Nucleus accumbens (tissue), 56 donors: ENCODE measurements at regions not wholly inside any gene's neighbourhood (a gene's known extent, or its start where the extent isn't known, plus 50 kb on each side); places are given as distances from the start of the nearest gene placed in this dataset.

Experiments
- DNase-seq, 56 donors: peaks; one replicate each; lab custom pipeline; 2025; lab: John Stamatoyannopoulos, UW

DNA sequence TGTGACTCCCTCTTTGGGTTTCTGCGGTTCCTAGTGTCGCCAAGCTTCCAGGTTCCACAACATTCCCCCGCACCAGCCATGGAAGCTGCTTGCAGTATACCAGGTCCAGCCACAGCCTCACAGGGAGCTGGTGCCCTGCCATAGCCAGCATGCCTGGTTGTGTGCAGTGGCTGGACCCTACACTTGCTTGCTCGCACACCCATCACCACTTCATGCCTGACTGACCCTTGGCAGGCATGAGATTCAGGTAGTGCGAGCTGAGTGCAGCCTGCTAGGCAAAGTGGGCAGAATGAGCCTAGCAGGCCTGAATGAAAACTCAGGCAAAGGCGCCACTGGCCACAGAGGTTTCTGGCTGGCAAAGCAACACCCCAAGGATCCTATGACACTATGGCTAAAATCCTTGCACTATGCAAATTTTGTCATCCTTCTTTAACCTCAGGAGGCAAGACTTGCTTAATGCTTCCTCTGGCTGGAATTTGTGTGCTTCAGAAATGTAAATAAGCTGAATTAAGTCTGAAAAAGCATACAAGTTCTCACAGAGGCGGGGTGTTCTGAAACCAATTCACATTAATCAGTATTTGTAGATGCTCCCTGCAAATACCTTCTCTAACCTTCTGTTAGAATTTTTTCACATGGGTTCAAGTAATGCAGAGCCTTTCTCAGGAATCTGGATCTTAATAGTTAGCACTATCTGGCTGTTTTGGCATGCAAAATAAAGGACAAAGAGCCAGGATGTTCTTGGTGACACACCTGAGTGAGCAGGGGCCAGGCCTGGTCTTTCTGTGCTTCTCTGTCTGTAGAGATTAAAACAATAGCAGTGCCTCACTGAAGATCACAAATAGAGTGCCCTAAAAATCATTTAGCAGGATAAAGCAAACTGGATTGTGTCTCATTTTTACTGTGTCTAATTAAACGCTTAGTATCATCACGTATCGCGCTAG lies 256.9 kb downstream of the GPATCH2 start:
- DNase-seq, result no peak

GRCh38 chr1:217372049-217372970 lies 258.6 kb downstream of the GPATCH2 start:
- no peak for DNase-seq

DNA sequence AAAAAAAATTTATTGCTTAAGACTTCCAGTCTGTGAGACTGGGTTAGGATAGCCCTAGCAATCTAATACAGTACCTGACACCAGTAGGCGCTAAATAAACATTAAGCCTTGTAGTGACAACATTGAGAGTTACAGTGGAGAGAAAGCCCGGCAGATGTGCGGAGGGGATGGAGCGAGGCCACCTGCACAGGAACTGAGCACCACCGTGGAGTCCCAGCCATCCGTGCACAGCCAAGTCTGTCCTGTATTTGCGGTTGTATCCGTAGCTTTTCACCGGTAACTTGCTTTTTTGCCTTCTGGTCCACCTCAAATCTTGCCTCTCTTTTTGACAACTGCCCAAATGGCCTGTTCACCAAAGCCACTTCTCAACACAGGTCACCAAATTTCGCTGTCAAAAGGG lies 260.1 kb downstream of the GPATCH2 start:
- DNase-seq, result no peak

GRCh38 chr1:217369996-217370551 lies 260.8 kb downstream of the GPATCH2 start:
- no peak for DNase-seq

DNA sequence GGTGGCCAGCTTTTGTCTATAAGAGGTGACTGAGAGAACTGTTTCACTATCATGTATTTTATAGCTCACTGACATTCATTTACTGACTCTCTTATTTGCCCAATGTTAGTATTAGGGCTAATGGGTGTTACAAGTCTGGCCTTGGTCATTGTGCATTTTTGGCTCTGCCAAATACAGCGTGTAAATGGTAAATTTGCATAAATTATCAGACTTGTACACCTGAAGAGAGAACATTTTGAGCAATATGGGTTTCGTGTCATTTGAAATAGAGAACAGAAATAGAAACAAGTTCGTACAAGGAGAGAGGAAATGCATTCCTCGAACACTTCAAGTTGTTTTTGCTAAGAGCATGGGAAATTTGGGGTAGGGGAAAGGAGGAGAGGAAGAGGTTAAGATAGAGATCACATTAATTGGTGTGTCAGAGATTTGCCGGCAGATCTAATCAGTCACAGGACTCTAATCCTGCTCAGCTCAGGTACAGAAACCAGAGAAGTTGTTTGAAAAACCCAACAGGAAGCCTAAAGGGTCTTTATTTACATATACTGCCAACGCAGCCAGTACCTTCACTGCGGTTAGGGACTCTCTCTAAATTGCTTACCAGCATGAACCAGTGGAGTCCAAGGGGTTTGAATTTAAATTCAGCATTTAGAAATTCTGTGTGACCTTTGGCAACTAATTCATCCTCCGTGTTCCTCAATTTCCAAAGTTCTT lies 261.5 kb downstream of the GPATCH2 start:
- DNase-seq, result no peak

GRCh38 chr1:217364220-217364619 lies 266.7 kb downstream of the GPATCH2 start:
- no peak for DNase-seq

GRCh38 chr1:217363319-217363718 lies 267.6 kb downstream of the GPATCH2 start:
- no peak for DNase-seq

- no peak for DNase-seq
Measured at GRCh38 chr1:217360510-217360909, 270.4 kb downstream of the GPATCH2 start.

DNA sequence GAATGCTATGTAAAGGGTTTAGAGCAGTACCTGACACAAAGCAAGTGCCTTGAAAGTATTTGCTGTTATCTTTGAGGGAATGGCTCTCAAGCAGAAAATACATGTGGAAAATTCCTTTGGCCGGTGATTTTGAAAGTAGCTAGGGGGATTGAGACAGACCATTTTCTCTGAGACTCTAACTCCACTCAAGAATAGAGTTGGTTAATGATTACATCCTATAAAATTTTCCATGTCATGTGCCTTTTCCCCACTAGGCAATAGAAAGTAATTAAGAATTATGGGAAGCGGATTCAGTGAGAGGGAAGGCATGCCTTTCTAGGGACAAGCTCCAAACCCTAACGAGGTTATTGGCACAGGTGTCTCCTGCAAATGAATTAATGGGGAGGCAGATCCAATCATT lies 276.0 kb downstream of the GPATCH2 start:
- no peak for DNase-seq

DNA sequence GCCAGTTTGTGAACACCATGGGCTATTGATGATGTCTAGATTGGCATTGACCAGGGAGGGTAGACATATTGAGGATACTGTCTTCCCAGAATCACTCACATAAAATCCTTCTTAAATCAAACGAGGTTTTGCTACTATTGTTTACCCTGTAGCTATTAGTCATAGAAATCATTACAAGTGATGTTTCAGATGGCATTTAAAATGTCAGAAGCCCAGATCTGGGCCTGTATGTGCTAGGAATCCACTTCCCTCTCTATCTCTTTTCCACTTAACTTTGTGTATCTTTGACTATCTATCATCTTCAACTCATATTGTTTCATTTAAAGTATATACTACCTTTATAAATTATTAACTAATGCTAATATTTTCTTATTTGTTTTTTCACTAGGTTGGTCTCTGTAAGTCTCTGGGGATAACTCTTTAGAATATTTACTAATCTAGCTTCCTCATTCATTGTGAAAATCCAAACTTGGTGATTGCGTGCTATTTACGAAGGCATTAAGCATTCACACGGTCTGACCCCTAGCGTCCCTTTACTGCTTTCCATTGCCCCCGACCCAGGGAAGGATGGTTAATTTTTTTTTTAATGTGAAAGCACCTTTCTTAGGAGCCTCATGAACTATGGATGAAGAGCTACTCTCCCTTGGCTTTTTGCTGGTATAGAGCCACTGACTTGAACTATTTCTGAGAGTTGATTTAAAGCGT lies 281.8 kb downstream of the GPATCH2 start:
- DNase-seq, result no peak

GRCh38 chr1:217344712-217345111 lies 286.2 kb downstream of the GPATCH2 start:
- no peak for DNase-seq

- no peak for DNase-seq
Measured at GRCh38 chr1:217343907-217344306, 287.0 kb downstream of the GPATCH2 start.

DNA sequence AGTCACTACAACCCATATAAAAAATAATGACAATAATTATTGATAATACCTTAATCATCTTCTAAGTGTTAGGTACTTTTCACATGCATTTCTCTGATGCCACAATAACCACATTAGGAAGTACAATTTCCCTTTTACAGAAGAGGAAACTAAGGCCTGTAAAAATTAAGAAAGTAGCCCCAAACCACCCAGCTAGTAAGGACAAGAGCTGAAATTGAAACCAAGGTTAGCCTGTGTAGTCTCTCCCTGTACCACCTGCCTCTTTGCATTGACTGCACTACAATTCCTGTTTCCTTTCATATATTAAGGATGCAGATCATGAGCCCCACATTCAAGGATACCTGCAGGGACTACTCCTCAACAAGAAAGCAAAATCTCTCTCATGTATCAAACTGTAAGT lies 288.8 kb downstream of the GPATCH2 start:
- DNase-seq, result no peak

DNA sequence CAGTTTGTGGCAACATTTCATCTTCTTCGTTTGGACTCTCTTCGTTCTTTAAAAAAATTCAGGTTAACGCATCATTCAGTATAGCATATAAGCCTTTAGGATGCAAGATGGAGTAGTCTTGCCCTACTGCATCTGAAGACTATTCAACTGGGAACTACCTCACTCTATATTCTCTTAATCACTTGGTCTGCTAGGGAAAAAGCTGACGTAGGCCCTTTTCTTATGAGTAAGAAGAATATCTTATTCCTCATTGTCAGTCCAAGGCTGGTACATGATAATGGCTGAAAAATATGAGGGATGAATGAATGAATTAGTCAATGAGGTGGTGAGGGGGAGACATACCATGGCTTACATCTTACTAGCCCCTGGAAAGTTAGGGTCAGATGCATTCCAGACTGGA lies 294.2 kb downstream of the GPATCH2 start:
- no peak for DNase-seq

- DNase-seq, result peak in 14 of 56 donors; percentile 0 to 30 (median 10)
Measured at GRCh38 chr1:217333939-217334338, 297.0 kb downstream of the GPATCH2 start.

DNA sequence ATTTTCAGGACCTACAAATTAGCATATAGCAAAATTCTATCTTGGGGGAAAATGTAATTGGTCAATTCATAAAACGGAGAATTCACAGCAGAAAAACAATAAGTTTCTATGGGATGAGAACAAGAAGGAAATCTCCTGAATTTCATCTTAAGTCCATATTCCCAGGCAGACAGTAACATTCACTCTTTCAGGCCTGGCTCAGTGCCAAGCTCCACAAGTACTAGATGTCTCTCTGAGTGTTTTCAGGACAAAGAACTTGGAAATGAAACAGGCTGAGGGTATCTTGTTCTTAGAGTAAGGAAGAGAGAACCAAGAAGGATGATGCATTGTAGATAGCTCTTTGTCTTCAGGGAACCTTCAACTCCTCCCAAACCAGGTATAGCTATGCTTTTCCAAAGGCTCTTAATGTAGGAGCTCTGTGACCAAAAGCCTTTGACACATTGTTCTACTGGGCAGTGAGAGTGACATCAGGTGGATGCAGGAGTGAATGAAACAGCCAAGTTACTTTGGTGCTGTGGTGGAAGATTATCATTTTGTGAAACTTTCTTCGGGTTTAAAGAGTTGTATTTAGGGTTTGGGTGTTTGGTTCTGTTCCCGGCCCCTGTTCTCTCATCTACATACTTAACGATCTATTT lies 298.3 kb downstream of the GPATCH2 start:
- no peak for DNase-seq

- no peak for DNase-seq
Measured at GRCh38 chr1:217331698-217332097, 299.2 kb downstream of the GPATCH2 start.

DNA sequence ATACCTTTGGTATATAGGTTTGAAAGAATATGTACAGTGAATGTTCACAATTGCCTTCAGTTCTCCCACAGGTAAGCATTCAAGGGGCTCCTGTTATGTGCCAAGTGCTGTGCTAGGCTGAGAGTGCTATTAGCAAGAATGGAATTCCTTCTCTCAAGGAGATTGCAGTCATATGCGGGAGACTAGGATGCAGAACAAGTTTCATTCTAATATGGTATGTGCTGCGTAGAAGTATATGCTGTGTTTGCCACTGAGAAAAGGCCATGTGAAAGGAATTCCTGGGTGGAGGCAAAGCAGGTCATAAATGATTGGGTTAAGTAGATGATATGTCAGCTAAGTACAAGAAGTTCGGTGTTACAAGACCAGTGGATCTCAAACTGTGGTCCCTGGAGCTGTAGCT lies 303.0 kb downstream of the GPATCH2 start:
- DNase-seq, result no peak

GRCh38 chr1:217322834-217323233 lies 308.1 kb downstream of the GPATCH2 start:
- DNase-seq, result peak in 1 of 56 donors; percentile 9
